IMR-90 (cell line): ENCODE measurements at regions not wholly inside any gene's neighbourhood (a gene's known extent, or its start where the extent isn't known, plus 50 kb on each side); places are given as distances from the start of the nearest gene placed in this dataset.

Source experiments
- ATAC-seq: fragments of 200-7000 bp; cut with Tn5 transposase; 2 replicates; pipeline ENCODE4 v1.9.1; 2020; ENCODE audit warnings: low read depth, mild to moderate bottlenecking, moderate library complexity
- BruUV-seq: library from RNA; stranded (reverse); fragments of 400-500 nt; replicated peaks from 2 replicates; lab custom pipeline; 2021; lab: Mats Ljungman, UMichigan
- CTCF ChIA-PET: fragments of 300-600 bp; formaldehyde crosslinking; extraction: SDS; loops from one replicate; lab custom pipeline; 2021; ENCODE audit warnings: antibody characterized with exemption; lab: Yijun Ruan, JAX
- POLR2A ChIA-PET: fragments of 300-600 bp; sonication (Branson Sonifier 250); formaldehyde crosslinking; loops from one replicate; lab custom pipeline; 2022; ENCODE audit warnings: antibody characterized with exemption; ENCODE audit not compliant: unreplicated experiment; lab: Charles Lee
- DNase-seq: peaks from one replicate; pipeline ENCODE4 v3.0.0; 2013
- H2AFZ ChIP-seq: replicated peaks from 2 replicates; pipeline ENCODE3; 2013; ENCODE audit warnings: low read length, mild to moderate bottlenecking; ENCODE audit not compliant: poor library complexity
- H2AK5ac ChIP-seq: 2 replicates; pipeline ENCODE4 v1.6.1; 2013; ENCODE audit warnings: low read depth, low read length, inconsistent platforms
- H2AK9ac ChIP-seq: replicated peaks from 2 replicates; pipeline ENCODE3; 2013; ENCODE audit warnings: mild to moderate bottlenecking, low read depth, low read length, moderate library complexity; ENCODE audit not compliant: poor library complexity
- H2BK120ac ChIP-seq: 2 replicates; pipeline ENCODE4 v1.6.1; 2013; ENCODE audit warnings: low read depth, low read length, inconsistent platforms
- H2BK15ac ChIP-seq: 3 replicates; pipeline ENCODE4 v1.6.1; 2013; ENCODE audit warnings: low read depth, low read length, inconsistent platforms
- H2BK20ac ChIP-seq: 2 replicates; pipeline ENCODE4 v1.6.1; 2013; ENCODE audit warnings: low read depth, mild to moderate bottlenecking, inconsistent platforms, low read length, moderate library complexity
- H2BK5ac ChIP-seq: 2 replicates; pipeline ENCODE4 v1.6.1; 2013; ENCODE audit warnings: mild to moderate bottlenecking, low read depth, low read length, inconsistent platforms; ENCODE audit not compliant: poor library complexity, severe bottlenecking
- H3K14ac ChIP-seq: replicated peaks from 2 replicates; pipeline ENCODE4 v1.6.1; 2013; ENCODE audit warnings: low read depth, low read length, inconsistent platforms
- H3K18ac ChIP-seq: 2 replicates; pipeline ENCODE4 v1.6.1; 2013; ENCODE audit warnings: low read depth, low read length, control low read depth
- H3K23ac ChIP-seq: 2 replicates; pipeline ENCODE4 v1.6.1; 2013; ENCODE audit warnings: low read depth, low read length, inconsistent platforms
- H3K27ac ChIP-seq: 2 replicates; pipeline ENCODE4 v1.5.1; 2013; ENCODE audit warnings: mild to moderate bottlenecking, control low read depth, low read length; ENCODE audit not compliant: insufficient read depth
- H3K27me3 ChIP-seq: 2 replicates; pipeline ENCODE4 v1.6.1; 2013; ENCODE audit warnings: low read length; ENCODE audit not compliant: control insufficient read depth, insufficient read depth
- H3K36me3 ChIP-seq: 2 replicates; pipeline ENCODE4 v1.6.1; 2013; ENCODE audit warnings: low read length, mixed read lengths; ENCODE audit not compliant: control insufficient read depth, insufficient read depth
- H3K4ac ChIP-seq: 2 replicates; pipeline ENCODE4 v1.6.1; 2013; ENCODE audit warnings: low read depth, low read length, inconsistent platforms
- H3K4me1 ChIP-seq: 2 replicates; pipeline ENCODE4 v1.6.1; 2013; ENCODE audit warnings: low read length, mixed read lengths; ENCODE audit not compliant: control insufficient read depth, insufficient read depth
- H3K4me2 ChIP-seq: 2 replicates; pipeline ENCODE4 v1.6.1; 2013; ENCODE audit warnings: low read depth, mild to moderate bottlenecking, control low read depth, low read length, moderate library complexity
- H3K4me3 ChIP-seq: 2 replicates; pipeline ENCODE4 v1.5.1; 2013; ENCODE audit warnings: low read depth, mild to moderate bottlenecking, control low read depth, low read length, moderate library complexity; ENCODE audit not compliant: insufficient read depth
- H3K56ac ChIP-seq: 2 replicates; pipeline ENCODE4 v1.6.1; 2013; ENCODE audit warnings: low read length, inconsistent platforms; ENCODE audit not compliant: insufficient read depth; ENCODE audit errors: extremely low read depth
- H3K79me1 ChIP-seq, 2 experiments: 2 replicates each; pipeline ENCODE4 v1.6.1; 2013; ENCODE audit warnings: low read length in 2 of 2, inconsistent platforms in 1 of 2, low read depth in 1 of 2
- H3K9ac ChIP-seq: 2 replicates; pipeline ENCODE4 v1.6.1; 2013; ENCODE audit warnings: low read depth, low read length, control low read depth
- H3K9me1 ChIP-seq: 2 replicates; pipeline ENCODE4 v1.6.1; 2013; ENCODE audit warnings: low read length, inconsistent platforms; ENCODE audit not compliant: insufficient read depth
- H3K9me3 ChIP-seq: 2 replicates; pipeline ENCODE4 v1.6.1; 2013; ENCODE audit warnings: low read length; ENCODE audit not compliant: control insufficient read depth, insufficient read depth
- H4K20me1 ChIP-seq: 2 replicates; pipeline ENCODE4 v1.6.1; 2013; ENCODE audit warnings: low read length, inconsistent platforms; ENCODE audit not compliant: insufficient read depth
- H4K5ac ChIP-seq: 2 replicates; pipeline ENCODE4 v1.6.1; 2013; ENCODE audit warnings: mild to moderate bottlenecking, low read depth, low read length, control low read depth
- H4K8ac ChIP-seq, 2 experiments: 2 replicates each; pipeline ENCODE4 v1.6.1; 2013; ENCODE audit warnings: low read depth in 2 of 2, low read length in 2 of 2, control low read depth in 1 of 2, inconsistent platforms in 1 of 2
- H4K91ac ChIP-seq: 2 replicates; pipeline ENCODE4 v1.6.1; 2013; ENCODE audit warnings: low read depth, low read length, inconsistent platforms; ENCODE audit not compliant: insufficient read depth
- POLR2A ChIP-seq: IDR thresholded peaks from 2 replicates; pipeline ENCODE4 v1.6.1; 2012; ENCODE audit warnings: mild to moderate bottlenecking, low read depth, low read length
- WGBS, 2 experiments: methylation state at CpG; one replicate each; pipeline versions ENCODE4 v1.1.5 to v1.1.7; 2013; ENCODE audit warnings: missing lambda C conversion rate in 2 of 2; ENCODE audit not compliant: insufficient read length in 1 of 2; ENCODE audit errors: extremely low coverage in 2 of 2; 5-methylcytosine and 5-hydroxymethylcytosine counted together
- dilution Hi-C: fragments of 300-500 bp; cut with HindIII; formaldehyde crosslinking; loops from one replicate; pipeline ENCODE4 v1.14.3; 2018; ENCODE audit warnings: low sequenced_read_pairs; ENCODE audit not compliant: unreplicated experiment
- in situ Hi-C: fragments of 300-500 bp; cut with MboI; formaldehyde crosslinking; loops from 3 replicates; pipeline ENCODE4 v1.14.3; 2019; ENCODE audit warnings: low sequenced_read_pairs, inconsistent platforms, mixed read lengths
- intact Hi-C: fragments of 100-400 bp; cut with micrococcal nuclease; formaldehyde crosslinking; loops from 2 replicates; pipeline ENCODE4 v1.10.0; 2022

GRCh38 chr7:126103582-126103981 is 1149.2 kb downstream of the GRM8 start:
- ChIA-PET POLR2A (no interaction called here), CTCF (no interaction called here)
- Histone ChIP-seq H2AK9ac (no peak overlapping the region), H4K5ac (no peak overlapping the region), H2AK5ac (no peak overlapping the region), H3K4me1 (no peaks in the 10 kb centered on the region), H3K4ac (no peak overlapping the region), H3K79me1 (no peaks in the 10 kb centered on the region), H2BK15ac (no peak overlapping the region), H3K27me3 (no peaks in the 10 kb centered on the region), H3K4me2 (no peak overlapping the region), H3K36me3 (no peaks in the 10 kb centered on the region), H2AFZ (no peak overlapping the region), H2BK20ac (no peak overlapping the region), H4K20me1 (no peaks in the 10 kb centered on the region), H3K14ac (no peak overlapping the region), H2BK5ac (no peak overlapping the region), H3K4me3 (no peak overlapping the region), H3K27ac (no peak overlapping the region), H3K23ac (no peak overlapping the region), H3K18ac (no peak overlapping the region), H3K9me1 (no peaks in the 10 kb centered on the region), H3K56ac (no peak overlapping the region), H4K91ac (no peak overlapping the region), H2BK120ac (no peak overlapping the region), H4K8ac (no peak overlapping the region), H3K9ac (no peak overlapping the region), H3K9me3 (peaks cover 4% of the 10 kb centered on the region)
- WGBS, 2 experiments: no CpG with 5 or more reads among the region's 1 CpG
- intact Hi-C loops: no loop called here
- ATAC-seq (no peak), DNase-seq (no peak)
- no TSS peak for BruUV-seq
- no peak for TF ChIP-seq POLR2A
- in situ Hi-C loops: no loop called here
- dilution Hi-C loops: no loop called here
